ENCODE measurements at regions not wholly inside any gene's neighbourhood (a gene's known extent, or its start where the extent isn't known, plus 50 kb on each side); places are given as distances from the start of the nearest gene placed in this dataset.

DNA sequence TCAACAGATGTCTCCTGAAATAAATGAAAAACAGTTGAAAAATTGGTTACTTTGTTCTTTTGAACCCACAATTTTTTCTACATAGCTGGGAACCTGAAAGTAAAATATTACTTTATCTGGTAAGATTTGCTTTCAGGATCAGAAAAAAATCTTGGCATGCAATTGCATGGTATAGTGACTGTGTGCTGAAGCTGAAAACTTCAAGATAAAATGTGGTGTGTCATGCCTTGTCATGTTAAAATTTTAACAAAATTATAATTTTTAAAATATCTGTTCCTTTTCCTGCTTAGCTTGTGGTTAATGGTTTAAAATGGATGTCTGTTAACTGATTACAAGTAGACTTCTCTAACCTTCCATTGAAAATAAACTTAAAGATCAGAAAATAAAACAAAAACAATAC is 904.8 kb downstream of the PDHA2 start:
- TF ChIP-seq, protein P1, sequence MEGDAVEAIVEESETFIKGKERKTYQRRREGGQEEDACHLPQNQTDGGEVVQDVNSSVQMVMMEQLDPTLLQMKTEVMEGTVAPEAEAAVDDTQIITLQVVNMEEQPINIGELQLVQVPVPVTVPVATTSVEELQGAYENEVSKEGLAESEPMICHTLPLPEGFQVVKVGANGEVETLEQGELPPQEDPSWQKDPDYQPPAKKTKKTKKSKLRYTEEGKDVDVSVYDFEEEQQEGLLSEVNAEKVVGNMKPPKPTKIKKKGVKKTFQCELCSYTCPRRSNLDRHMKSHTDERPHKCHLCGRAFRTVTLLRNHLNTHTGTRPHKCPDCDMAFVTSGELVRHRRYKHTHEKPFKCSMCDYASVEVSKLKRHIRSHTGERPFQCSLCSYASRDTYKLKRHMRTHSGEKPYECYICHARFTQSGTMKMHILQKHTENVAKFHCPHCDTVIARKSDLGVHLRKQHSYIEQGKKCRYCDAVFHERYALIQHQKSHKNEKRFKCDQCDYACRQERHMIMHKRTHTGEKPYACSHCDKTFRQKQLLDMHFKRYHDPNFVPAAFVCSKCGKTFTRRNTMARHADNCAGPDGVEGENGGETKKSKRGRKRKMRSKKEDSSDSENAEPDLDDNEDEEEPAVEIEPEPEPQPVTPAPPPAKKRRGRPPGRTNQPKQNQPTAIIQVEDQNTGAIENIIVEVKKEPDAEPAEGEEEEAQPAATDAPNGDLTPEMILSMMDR (IDR thresholded peaks at IDR 0.05; ENCODE audit: borderline replicate concordance, insufficient read depth, low read depth, low read length) = no peak
- no peak overlapping the region for H3K4me3 ChIP-seq (ENCODE audit: low read depth, low read length)

DNA sequence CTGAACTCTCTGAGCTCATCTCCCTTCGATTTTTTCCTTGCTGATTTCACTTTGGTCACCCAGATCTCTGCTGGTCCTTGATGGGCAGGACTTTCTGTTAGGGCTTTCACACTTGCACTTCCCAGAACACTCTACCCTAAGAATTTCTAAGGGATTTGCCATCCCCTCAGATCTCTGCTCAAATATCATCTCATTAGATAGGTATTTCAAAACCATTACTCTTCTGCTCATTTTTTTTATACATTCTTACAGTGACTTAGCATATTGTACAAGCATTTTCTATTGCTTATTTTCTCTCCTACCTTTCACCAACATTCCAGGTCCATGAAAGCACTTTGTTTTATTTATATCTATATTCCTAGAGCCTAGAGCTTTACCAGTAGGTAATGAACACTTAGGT is 913.3 kb downstream of the PDHA2 start:
- TF ChIP-seq, protein P1 (IDR thresholded peaks at IDR 0.05; ENCODE audit: borderline replicate concordance, insufficient read depth, low read depth, low read length) = no peak
- no peak overlapping the region for H3K4me3 ChIP-seq (ENCODE audit: low read depth, low read length)

DNA sequence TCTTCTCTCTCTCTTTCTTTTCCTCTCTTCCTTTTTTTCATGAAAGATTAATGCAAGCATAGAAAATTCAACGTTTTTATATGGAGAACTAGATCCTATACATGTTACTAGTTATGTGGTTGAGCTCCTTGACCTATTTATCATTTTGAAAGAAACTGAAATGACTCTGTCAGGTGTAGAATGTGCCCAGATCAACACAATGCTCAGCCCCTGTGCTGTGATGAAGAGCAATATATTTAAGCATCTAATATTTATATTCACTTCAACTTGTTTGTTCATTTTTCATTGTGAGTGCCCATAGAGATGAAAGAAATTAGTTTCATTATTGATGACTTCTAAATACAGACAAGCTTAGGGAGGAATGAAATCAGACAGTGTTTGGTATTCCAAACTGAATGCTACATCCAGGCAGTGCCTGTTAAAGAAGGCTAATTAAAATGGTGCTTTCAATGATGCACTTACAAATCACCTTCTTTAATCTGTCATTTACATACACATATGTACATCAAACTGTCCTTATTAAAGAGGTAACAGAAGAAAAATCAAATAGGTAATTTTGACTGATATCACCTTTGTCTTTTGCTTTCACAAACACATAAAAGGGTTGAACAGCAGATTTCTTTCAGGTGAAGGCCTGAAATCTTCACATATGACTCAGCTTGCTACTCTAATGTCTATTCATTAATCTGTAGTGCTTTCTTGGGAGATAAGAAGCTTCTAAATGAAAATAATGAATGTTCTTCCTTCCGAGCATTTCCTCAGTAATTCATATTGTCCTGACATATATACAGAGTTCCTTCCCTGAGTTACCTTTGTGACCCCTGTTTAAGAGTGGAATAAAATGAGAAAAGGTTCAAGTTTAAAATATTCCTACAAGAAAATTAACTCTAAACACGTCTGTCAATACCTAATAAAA is 915.9 kb downstream of the PDHA2 start:
- TF ChIP-seq, protein P1 (IDR thresholded peaks at IDR 0.05; ENCODE audit: borderline replicate concordance, insufficient read depth, low read depth, low read length) = no peak
- H3K4me3 ChIP-seq (ENCODE audit: low read depth, low read length) = no peak overlapping the region

DNA sequence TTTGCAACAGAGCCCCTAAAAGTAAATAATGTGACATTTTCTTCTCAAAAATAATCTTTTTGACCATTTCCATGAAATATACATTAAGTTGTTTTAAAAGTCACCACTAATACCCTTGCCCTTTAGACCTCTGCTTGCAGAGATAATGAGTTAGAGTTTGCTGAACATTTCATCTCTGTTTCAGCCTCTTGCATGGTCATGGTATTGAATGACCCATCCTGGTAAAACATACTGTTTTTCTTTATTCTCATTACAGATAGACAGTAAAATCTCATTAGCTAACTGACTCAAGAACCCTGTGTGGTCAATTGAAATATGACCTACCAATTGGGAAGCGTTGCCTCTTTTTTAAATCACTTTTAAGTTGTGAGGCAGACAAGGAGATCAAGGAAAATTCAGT is 916.7 kb downstream of the PDHA2 start:
- TF ChIP-seq, protein P1 (IDR thresholded peaks at IDR 0.05; ENCODE audit: borderline replicate concordance, insufficient read depth, low read depth, low read length) = no peak

DNA sequence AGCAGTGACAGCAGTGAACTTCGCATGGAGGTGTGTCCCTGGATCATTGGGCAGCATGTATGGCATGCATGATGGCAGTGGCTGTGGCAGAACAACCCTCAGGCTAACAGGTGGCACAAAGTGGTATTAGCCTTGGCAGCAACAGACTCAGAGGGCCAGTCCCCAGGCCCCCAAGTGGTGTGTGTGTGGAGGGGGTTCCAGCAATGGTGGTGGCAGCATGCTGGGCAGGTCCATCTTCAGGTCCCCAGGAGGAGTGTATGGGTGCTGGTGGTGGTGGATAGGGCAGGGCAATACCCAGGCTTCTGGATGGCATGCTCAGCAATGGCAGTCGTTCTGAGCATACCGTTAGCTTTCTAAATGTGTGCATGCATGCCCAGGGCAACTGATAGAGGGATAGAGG is 923.7 kb downstream of the PDHA2 start:
- H3K4me3 ChIP-seq (ENCODE audit: low read depth, low read length) = no peak overlapping the region
- TF ChIP-seq, protein P1 (IDR thresholded peaks at IDR 0.05; ENCODE audit: borderline replicate concordance, insufficient read depth, low read depth, low read length) = no peak

More for the DNA sequence above, 916.7 kb downstream of the PDHA2 start:
- no peak overlapping the region for H3K4me3 ChIP-seq (ENCODE audit: low read depth, low read length)

DNA sequence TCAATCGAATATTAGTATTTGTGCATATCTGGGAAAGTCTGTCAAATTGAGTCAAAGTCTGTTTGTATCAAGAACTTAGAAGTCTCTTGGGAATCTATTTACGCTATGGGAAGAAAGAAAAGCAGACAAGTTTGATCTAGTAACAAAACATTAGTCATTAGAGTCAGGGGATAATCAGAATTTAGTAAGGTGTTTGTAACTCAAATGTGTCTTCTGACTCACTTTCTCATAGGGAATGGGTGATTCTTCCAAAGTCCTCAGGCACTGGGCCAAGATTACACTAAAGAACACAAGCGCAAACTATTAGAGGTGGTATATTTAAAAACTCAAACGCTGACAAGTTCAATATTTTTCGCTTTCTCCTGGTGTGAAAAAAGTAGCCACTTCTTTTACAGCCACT is 926.5 kb downstream of the PDHA2 start:
- no peak overlapping the region for H3K4me3 ChIP-seq (ENCODE audit: low read depth, low read length)
- TF ChIP-seq, protein P1 (IDR thresholded peaks at IDR 0.05; ENCODE audit: borderline replicate concordance, insufficient read depth, low read depth, low read length) = no peak
